ENCODE measurements at regions not wholly inside any gene's neighbourhood (a gene's known extent, or its start where the extent isn't known, plus 50 kb on each side); places are given as distances from the start of the nearest gene placed in this dataset.

- TF ChIP-seq CTCF (IDR thresholded peaks at IDR 0.05) = no peak
- TF ChIP-seq POLR2A (IDR thresholded peaks at IDR 0.05) = no peak
These were observed 74.1 kb upstream of the GLI2 start for GRCh38 chr2:120661551-120661950.

Data from esophagus squamous epithelium (tissue), 4 donors.